BE2C (cell line): ENCODE measurements at regions not wholly inside any gene's neighbourhood (a gene's known extent, or its start where the extent isn't known, plus 50 kb on each side); places are given as distances from the start of the nearest gene placed in this dataset.
A peak's percentile ranks its signal among the peaks of the same experiment; 100 is the strongest.

Experiments used
- DNase-seq: peaks from one replicate; pipeline ENCODE4 v3.0.0-alpha.2; 2020
- H3K27me3 ChIP-seq: fragments of 250-450 bp; sonication (Bioruptor Pico); 2 replicates; pipeline ENCODE4 v1.5.1; 2020; ENCODE audit warnings: mild to moderate bottlenecking
- H3K36me3 ChIP-seq: fragments of 250-450 bp; sonication (Bioruptor Pico); 2 replicates; pipeline ENCODE4 v1.5.1; 2020; ENCODE audit warnings: mild to moderate bottlenecking
- H3K4me1 ChIP-seq: fragments of 250-450 bp; sonication (Bioruptor Pico); 2 replicates; pipeline ENCODE4 v1.5.1; 2020
- H3K4me3 ChIP-seq: 2 replicates; pipeline ENCODE4 v1.5.1; 2011; ENCODE audit warnings: low read depth, low read length
- H3K9me3 ChIP-seq: fragments of 250-450 bp; sonication (Bioruptor Pico); 2 replicates; pipeline ENCODE4 v1.5.1; 2020
- CTCF ChIP-seq: IDR thresholded peaks from 2 replicates; pipeline ENCODE4 v1.5.1; 2012; ENCODE audit warnings: mild to moderate bottlenecking, low read depth, low read length

GRCh38 chr4:163077680-163078079 lies 89.0 kb downstream of the NAF1 start:
- H3K4me1 ChIP-seq: no peaks in the 10 kb centered on the region
- no peak for TF ChIP-seq CTCF
- no peak overlapping the region for H3K4me3 ChIP-seq
- no peak for DNase-seq
- H3K27me3 ChIP-seq: no peaks in the 10 kb centered on the region
- H3K9me3 ChIP-seq: no peaks in the 10 kb centered on the region
- H3K36me3 ChIP-seq: no peaks in the 10 kb centered on the region

GRCh38 chr4:163072222-163072621 lies 94.5 kb downstream of the NAF1 start:
- Histone ChIP-seq H3K4me3 (no peak overlapping the region), H3K4me1 (no peaks in the 10 kb centered on the region), H3K36me3 (no peaks in the 10 kb centered on the region), H3K27me3 (no peaks in the 10 kb centered on the region), H3K9me3 (no peaks in the 10 kb centered on the region)
- TF ChIP-seq CTCF: no peak
- DNase-seq: no peak

- H3K9me3 ChIP-seq: no peaks in the 10 kb centered on the region
- no peaks in the 10 kb centered on the region for H3K4me1 ChIP-seq
- no peaks in the 10 kb centered on the region for H3K27me3 ChIP-seq
- no peaks in the 10 kb centered on the region for H3K36me3 ChIP-seq
- H3K4me3 ChIP-seq: no peak overlapping the region
- TF ChIP-seq CTCF: no peak
- DNase-seq: no peak
Observed at GRCh38 chr4:163071308-163071707, 95.4 kb downstream of the NAF1 start.

- no peak for TF ChIP-seq CTCF
- H3K4me1 ChIP-seq: no peaks in the 10 kb centered on the region
- DNase-seq: no peak
- H3K4me3 ChIP-seq: no peak overlapping the region
- no peaks in the 10 kb centered on the region for H3K36me3 ChIP-seq
- no peaks in the 10 kb centered on the region for H3K27me3 ChIP-seq
- no peaks in the 10 kb centered on the region for H3K9me3 ChIP-seq
Observed at GRCh38 chr4:163070023-163070422, 96.7 kb downstream of the NAF1 start.

GRCh38 chr4:163063891-163064290 lies 102.8 kb downstream of the NAF1 start:
- TF ChIP-seq CTCF: no peak
- no peaks in the 10 kb centered on the region for H3K27me3 ChIP-seq
- no peak overlapping the region for H3K4me3 ChIP-seq
- DNase-seq: no peak
- no peaks in the 10 kb centered on the region for H3K4me1 ChIP-seq
- no peaks in the 10 kb centered on the region for H3K36me3 ChIP-seq
- H3K9me3 ChIP-seq: no peaks in the 10 kb centered on the region

- Histone ChIP-seq H3K36me3 (no peaks in the 10 kb centered on the region), H3K9me3 (no peaks in the 10 kb centered on the region), H3K4me1 (no peaks in the 10 kb centered on the region), H3K27me3 (peaks cover 5% of the 10 kb centered on the region; the same call in 1 of the 2 replicates), H3K4me3 (no peak overlapping the region)
- DNase-seq: peak; percentile 38
- peak; percentile 59 for TF ChIP-seq CTCF
Observed at GRCh38 chr4:163048447-163048846, 118.2 kb downstream of the NAF1 start.
